Mucosa of descending colon (tissue), 3 donors: ENCODE measurements at regions not wholly inside any gene's neighbourhood (a gene's known extent, or its start where the extent isn't known, plus 50 kb on each side); places are given as distances from the start of the nearest gene placed in this dataset.

ENCODE experiments used
- ATAC-seq: fragments of 200-7000 bp; cut with Tn5 transposase; one replicate; pipeline ENCODE4 v1.9.1; 2020; ENCODE audit warnings: mild to moderate bottlenecking, moderate library complexity
- DNase-seq, 3 donors: peaks; one replicate each; pipeline ENCODE4 v3.0.0-alpha.2; 2020
- H3K36me3 ChIP-seq: fragments of 200-600 bp; one replicate; pipeline ENCODE4 v1.8.0; 2021; ENCODE audit warnings: low read depth, mild to moderate bottlenecking
- H3K4me1 ChIP-seq: fragments of 200-600 bp; one replicate; pipeline ENCODE4 v1.8.0; 2021; ENCODE audit warnings: low read depth, mild to moderate bottlenecking
- H3K4me3 ChIP-seq: fragments of 200-600 bp; one replicate; pipeline ENCODE4 v1.8.0; 2021; ENCODE audit warnings: mild to moderate bottlenecking
- H3K9me3 ChIP-seq: fragments of 200-600 bp; one replicate; pipeline ENCODE4 v1.8.0; 2021; ENCODE audit warnings: mild to moderate bottlenecking
- intact Hi-C, 2 donors: fragments of 100-400 bp; cut with DNase I in 1 of 2; cut with micrococcal nuclease in 1 of 2; formaldehyde crosslinking; loops; one replicate each; pipeline versions ENCODE4 v1.11.0 to v1.11.1; 2022; cut with DNase I, micrococcal nuclease
- TF ChIP-seq, protein P1 (sequence below): fragments of 200-600 bp; IDR thresholded peaks from one replicate; pipeline ENCODE4 v1.8.0; 2022; ENCODE audit warnings: antibody characterized with exemption, mild to moderate bottlenecking
- donor health status: DM: no; HTN: no; CAD: no; lungs with moderate emphysema.
- donor health status: DM: no; HTN: no; CAD: no.
- donor health status: DM: no; HTN: yes; CAD: no.

DNA sequence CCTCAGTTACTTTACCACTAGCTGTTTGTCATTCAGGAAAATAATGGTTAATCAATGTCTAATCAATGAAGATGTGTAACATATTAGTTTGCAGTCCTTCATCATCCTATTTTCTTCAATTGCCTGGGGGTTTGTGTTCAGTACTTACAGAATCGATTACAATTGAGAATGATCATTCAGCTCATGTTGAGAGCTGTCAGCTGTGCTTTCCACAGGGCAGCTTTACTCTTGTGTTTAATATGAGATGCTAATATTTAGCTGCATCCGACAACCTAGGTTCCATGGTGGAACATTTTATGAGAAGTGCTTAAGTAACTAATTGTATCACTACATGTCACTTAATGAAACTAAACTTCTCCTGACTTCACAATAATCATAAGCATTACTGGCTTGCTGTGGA, 191.9 kb downstream of the GRB14 start:
- Histone ChIP-seq H3K4me3 (no peak overlapping the region), H3K9me3 (no peaks in the 10 kb centered on the region), H3K36me3 (no peaks in the 10 kb centered on the region), H3K4me1 (no peaks in the 10 kb centered on the region)
- intact Hi-C loops = no loop called here
- DNase-seq = no peak
- no peak for ATAC-seq
- TF ChIP-seq, protein P1, sequence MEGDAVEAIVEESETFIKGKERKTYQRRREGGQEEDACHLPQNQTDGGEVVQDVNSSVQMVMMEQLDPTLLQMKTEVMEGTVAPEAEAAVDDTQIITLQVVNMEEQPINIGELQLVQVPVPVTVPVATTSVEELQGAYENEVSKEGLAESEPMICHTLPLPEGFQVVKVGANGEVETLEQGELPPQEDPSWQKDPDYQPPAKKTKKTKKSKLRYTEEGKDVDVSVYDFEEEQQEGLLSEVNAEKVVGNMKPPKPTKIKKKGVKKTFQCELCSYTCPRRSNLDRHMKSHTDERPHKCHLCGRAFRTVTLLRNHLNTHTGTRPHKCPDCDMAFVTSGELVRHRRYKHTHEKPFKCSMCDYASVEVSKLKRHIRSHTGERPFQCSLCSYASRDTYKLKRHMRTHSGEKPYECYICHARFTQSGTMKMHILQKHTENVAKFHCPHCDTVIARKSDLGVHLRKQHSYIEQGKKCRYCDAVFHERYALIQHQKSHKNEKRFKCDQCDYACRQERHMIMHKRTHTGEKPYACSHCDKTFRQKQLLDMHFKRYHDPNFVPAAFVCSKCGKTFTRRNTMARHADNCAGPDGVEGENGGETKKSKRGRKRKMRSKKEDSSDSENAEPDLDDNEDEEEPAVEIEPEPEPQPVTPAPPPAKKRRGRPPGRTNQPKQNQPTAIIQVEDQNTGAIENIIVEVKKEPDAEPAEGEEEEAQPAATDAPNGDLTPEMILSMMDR = no peak

DNA sequence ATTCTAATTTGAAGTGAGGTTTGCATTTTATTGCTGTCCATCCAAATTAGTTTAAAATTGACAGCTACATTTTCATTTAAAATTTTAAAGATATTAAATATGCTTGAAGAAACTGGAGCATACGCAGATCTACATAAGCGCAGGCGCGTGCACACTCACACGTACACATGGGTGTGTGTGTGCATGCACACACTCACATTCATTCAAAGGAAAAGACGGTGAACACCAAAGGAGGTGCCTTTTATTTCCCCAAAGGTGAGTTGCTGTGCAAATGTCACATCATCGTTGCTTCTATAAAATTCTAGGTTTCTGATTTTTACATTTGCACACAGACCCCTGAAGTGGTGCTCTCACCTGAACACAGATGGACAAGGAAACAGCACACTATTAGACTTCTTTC, 194.2 kb downstream of the GRB14 start:
- no peak overlapping the region for H3K4me3 ChIP-seq
- H3K36me3 ChIP-seq = no peaks in the 10 kb centered on the region
- H3K4me1 ChIP-seq = no peaks in the 10 kb centered on the region
- intact Hi-C loops = no loop called here
- ATAC-seq = no peak
- no peaks in the 10 kb centered on the region for H3K9me3 ChIP-seq
- TF ChIP-seq, protein P1 = no peak
- DNase-seq = no peak

DNA sequence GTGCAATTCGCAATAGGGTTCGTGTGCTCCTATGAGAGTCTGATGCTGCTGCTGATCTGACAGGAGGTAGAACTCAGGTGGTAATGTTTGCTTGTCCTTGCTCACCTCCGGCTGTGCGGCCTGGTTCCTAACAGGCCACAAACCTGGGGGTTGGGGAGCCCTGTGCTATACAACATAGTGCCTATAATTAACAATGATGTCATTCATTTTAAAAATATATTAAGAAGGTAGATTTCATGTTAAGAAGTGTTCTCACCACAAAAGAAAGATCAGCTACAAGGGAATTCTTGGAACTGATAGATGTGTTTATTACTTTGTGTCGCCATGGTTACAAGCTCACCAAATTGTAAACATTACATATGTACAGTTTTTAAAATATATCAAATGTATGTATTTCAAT, 200.5 kb downstream of the GRB14 start:
- TF ChIP-seq, protein P1 = no peak
- DNase-seq = no peak
- no peak for ATAC-seq
- Histone ChIP-seq H3K9me3 (no peaks in the 10 kb centered on the region), H3K4me1 (no peaks in the 10 kb centered on the region), H3K36me3 (no peaks in the 10 kb centered on the region), H3K4me3 (no peak overlapping the region)
- intact Hi-C loops = no loop called here

DNA sequence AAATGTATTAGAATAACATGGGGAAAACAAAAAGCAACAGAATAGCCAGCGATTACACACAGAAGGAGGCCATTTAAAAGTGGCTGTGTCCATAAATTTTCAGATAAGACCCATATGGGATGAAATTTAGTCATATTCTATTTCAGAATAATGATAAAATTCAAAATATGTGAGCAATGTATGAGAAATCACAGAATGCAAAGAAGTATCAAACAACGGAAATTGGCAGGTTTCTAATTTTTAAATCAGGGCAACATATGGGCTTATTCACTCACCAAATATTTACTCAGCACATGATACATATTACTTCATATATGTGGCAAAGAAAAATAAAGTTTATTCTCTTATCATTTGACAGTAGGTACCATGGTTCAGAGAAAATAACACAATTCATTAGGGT, 208.5 kb downstream of the GRB14 start:
- TF ChIP-seq, protein P1 = no peak
- no peaks in the 10 kb centered on the region for H3K9me3 ChIP-seq
- no peaks in the 10 kb centered on the region for H3K4me1 ChIP-seq
- no peak for DNase-seq
- H3K4me3 ChIP-seq = no peak overlapping the region
- intact Hi-C loops = no loop called here
- no peak for ATAC-seq
- no peaks in the 10 kb centered on the region for H3K36me3 ChIP-seq

DNA sequence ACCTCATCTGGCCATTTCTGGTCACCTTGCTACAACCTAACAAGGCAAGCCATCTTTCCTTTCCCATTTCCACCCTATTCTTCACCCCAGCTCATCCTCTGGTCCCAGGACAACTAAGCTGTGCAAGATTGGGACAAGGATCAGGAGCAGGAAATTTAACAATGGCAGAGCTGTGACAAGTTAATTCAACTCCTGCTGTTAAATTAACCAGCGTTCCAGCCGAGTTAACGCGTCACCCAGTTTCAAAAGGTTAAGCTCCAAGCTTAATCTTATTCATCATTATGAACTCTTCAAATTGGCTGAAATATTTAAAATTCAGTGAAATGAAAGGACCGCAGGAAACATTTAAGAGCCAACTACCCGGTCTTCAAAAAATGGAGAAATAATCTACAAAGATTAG, 231.9 kb downstream of the GRB14 start:
- intact Hi-C loops = no loop called here
- Histone ChIP-seq H3K9me3 (no peaks in the 10 kb centered on the region), H3K4me1 (no peaks in the 10 kb centered on the region), H3K36me3 (no peaks in the 10 kb centered on the region), H3K4me3 (no peak overlapping the region)
- TF ChIP-seq, protein P1 = no peak
- no peak for ATAC-seq
- no peak for DNase-seq

DNA sequence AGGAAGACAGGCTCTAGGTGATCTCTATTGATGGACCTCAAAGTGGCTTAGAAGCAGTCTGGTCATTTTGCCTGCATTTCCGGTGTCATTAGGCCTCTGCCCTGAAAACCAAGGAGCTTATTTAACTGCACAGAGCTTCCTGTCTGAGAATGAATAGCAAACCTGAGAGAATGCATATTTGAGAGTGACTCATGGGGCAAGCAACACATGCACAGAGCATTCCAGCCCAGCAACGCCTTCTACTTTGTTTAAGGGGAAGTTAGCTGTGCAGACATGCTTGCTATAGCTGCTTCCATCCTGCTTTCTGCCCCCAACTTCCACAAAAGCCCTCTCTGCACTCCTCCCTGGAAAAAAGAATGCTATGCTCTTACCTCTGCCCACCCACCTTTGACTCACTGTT, 232.8 kb downstream of the GRB14 start:
- no peak overlapping the region for H3K4me3 ChIP-seq
- DNase-seq (no peak), ATAC-seq (no peak)
- H3K36me3 ChIP-seq = no peaks in the 10 kb centered on the region
- no peaks in the 10 kb centered on the region for H3K9me3 ChIP-seq
- TF ChIP-seq, protein P1 = no peak
- H3K4me1 ChIP-seq = no peaks in the 10 kb centered on the region
- intact Hi-C loops = no loop called here
